ENCODE measurements at regions not wholly inside any gene's neighbourhood (a gene's known extent, or its start where the extent isn't known, plus 50 kb on each side); places are given as distances from the start of the nearest gene placed in this dataset.
"Not testable (repeated sequence)": the region's sequence is repeated elsewhere in the genome, so short reads cannot be mapped to it uniquely, and the experiment has no call there.

DNA sequence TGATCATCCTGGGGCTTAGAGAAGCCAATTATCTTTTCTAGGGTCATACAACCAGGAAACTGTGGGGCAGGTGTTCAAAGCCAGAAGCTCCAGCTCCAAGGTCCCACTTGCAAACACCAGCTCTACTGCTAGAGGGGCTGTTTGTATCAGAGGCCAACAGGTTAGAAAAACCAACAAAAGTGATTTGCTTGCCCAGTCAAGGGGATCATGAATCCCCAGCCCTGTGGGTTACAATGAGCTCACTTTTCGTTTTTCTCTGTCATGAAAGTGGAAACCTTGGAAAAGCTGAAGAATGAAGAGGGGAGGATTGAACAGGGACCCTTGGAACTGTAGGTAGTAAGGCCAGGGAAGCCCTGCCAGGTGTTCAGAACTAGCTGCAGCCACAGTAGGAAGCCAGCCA lies 119.2 kb downstream of the SPP2 start:
- no peak overlapping the region for H3K27ac ChIP-seq (ENCODE audit: low read length)
- POLR2A ChIA-PET, result interaction anchor here (0.6 to 0.7 kb wide), 3 partner anchors 11 to 260 kb away, joined by 6 to 15 read pairs (median 7); no protein-coding TSS in a partner anchor
- WGBS (ENCODE audit: insufficient coverage), result 100% methylated on average over 1 of the region's 1 CpG
- Mint-ChIP-seq H3K27ac (no peak overlapping the region), H3K4me3 (no peak overlapping the region), H3K36me3 (no peaks in the 10 kb centered on the region), H3K27me3 (no peaks in the 10 kb centered on the region), H3K4me1 (peaks cover 8 to 14% (median 12%) of the 10 kb centered on the region in 3 donors), H3K9me3 (no peaks in the 10 kb centered on the region)
- no peaks in the 10 kb centered on the region for H3K27me3 ChIP-seq (replicated peaks in 1 of 2; ENCODE audit: control insufficient read depth in 2 of 2, extremely low read depth in 1 of 2, insufficient read depth in 2 of 2, low read length in 1 of 2)
- H3K4me3 ChIP-seq (ENCODE audit: control insufficient read depth in 1 of 2, extremely low read depth in 1 of 2, low read length in 1 of 2), result no peak overlapping the region
- DNase-seq (no peak), ATAC-seq (replicated peaks in 1 of 4) (no peak)
- no peaks in the 10 kb centered on the region for H3K9me3 ChIP-seq
- CTCF ChIA-PET, result no interaction called here
- no peaks in the 10 kb centered on the region for H3K36me3 ChIP-seq (ENCODE audit: control insufficient read depth in 2 of 2, extremely low read depth in 1 of 2, insufficient read depth in 1 of 2, low read length in 1 of 2)
- H3K4me1 ChIP-seq (ENCODE audit: control insufficient read depth in 1 of 2, extremely low read depth in 1 of 2, insufficient read depth in 2 of 2, low read length in 2 of 2), result peaks cover 3 to 5% of the 10 kb centered on the region in 2 experiments

DNA sequence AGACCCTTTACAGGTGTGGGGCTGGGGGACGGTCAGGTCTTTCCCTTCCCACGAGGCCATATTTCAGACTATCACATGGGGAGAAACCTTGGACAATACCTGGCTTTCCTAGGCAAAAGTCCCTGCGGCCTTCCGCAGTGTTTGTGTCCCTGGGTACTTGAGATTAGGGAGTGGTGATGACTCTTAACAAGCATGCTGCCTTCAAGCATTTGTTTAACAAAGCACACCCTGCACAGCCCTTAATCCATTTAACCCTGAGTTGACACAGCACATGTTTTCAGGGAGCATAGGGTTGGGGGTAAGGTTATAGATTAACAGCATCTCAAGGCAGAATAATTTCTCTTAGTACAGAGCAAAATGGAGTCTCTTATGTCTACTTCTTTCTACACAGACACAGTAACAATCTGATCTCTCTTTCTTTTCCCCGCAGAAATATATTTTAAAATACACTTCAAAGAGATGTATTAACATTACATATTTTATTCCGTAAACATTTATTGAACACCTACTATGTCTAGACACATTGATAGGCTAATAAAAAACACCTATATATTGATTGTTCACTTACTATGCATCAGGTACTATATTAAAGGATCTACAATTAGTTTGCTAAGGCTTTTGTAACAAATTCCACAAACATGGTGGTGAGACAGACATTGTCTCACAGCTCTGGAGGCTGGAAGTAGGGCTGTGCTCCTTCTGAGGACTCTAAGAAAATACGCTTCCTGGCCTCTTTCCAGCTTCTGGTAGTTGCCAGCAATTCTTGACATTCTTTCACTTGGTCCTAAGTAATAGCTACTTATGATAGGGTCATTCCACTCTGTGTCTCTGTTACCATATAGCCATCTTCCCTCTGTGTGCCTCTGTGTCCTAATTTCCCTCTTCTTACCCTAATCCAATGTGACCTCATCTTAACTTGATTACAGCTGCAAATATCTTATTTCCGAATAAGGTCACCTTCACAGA lies 118.4 kb downstream of the SPP2 start:
- CTCF ChIA-PET; H3K4me3 ChIP-seq (ENCODE audit: control insufficient read depth in 1 of 2, extremely low read depth in 1 of 2, low read length in 1 of 2); POLR2A ChIA-PET; H3K36me3 Mint-ChIP-seq; H3K9me3 Mint-ChIP-seq; H3K9me3 ChIP-seq; H3K27me3 Mint-ChIP-seq; H3K27ac ChIP-seq (ENCODE audit: low read length); H3K36me3 ChIP-seq (ENCODE audit: control insufficient read depth in 2 of 2, extremely low read depth in 1 of 2, insufficient read depth in 1 of 2, low read length in 1 of 2); H3K27ac Mint-ChIP-seq; H3K27me3 ChIP-seq (replicated peaks in 1 of 2; ENCODE audit: control insufficient read depth in 2 of 2, extremely low read depth in 1 of 2, insufficient read depth in 2 of 2, low read length in 1 of 2); H3K4me3 Mint-ChIP-seq; DNase-seq; ATAC-seq (replicated peaks in 1 of 4): not testable (repeated sequence)
- H3K4me1 Mint-ChIP-seq, result peaks cover 16 to 22% (median 20%) of the 10 kb centered on the region in 3 donors
- 100% methylated on average over 1 of the region's 8 CpGs for WGBS (ENCODE audit: insufficient coverage)
- H3K4me1 ChIP-seq (ENCODE audit: control insufficient read depth in 1 of 2, extremely low read depth in 1 of 2, insufficient read depth in 2 of 2, low read length in 2 of 2), result peaks cover 4 to 13% of the 10 kb centered on the region in 2 experiments

DNA sequence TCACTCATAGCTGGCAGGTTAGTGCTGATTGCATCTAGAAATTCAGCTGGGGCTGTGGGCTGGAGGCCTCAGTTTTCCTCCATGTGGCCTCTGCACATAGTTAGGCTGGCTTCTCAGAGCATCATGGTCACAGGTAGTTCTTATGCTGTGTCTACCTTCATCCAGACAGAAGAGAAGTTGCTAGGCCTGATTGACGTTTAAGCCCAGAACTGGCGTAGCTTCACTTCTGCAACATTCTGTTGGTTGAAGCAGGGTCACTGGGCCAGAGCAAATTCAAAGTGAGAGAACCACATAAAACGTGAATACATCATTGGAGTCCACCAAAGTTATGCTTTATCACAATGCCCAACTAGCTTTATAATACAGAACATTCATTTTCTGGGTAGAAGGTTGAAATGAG lies 116.0 kb downstream of the SPP2 start:
- H3K27ac ChIP-seq (ENCODE audit: low read length), result no peak overlapping the region
- Mint-ChIP-seq H3K36me3 (no peaks in the 10 kb centered on the region), H3K4me1 (peaks cover 25 to 35% (median 29%) of the 10 kb centered on the region in 3 donors), H3K27ac (no peak overlapping the region), H3K4me3 (no peak overlapping the region), H3K27me3 (no peaks in the 10 kb centered on the region), H3K9me3 (no peaks in the 10 kb centered on the region)
- DNase-seq (no peak), ATAC-seq (replicated peaks in 1 of 4) (no peak)
- H3K4me1 ChIP-seq (ENCODE audit: control insufficient read depth in 1 of 2, extremely low read depth in 1 of 2, insufficient read depth in 2 of 2, low read length in 2 of 2), result peaks cover 4 to 19% of the 10 kb centered on the region in 2 experiments
- POLR2A ChIA-PET, result no interaction called here
- H3K9me3 ChIP-seq, result no peaks in the 10 kb centered on the region
- CTCF ChIA-PET, result no interaction called here
- H3K36me3 ChIP-seq (ENCODE audit: control insufficient read depth in 2 of 2, extremely low read depth in 1 of 2, insufficient read depth in 1 of 2, low read length in 1 of 2), result no peaks in the 10 kb centered on the region
- no peaks in the 10 kb centered on the region for H3K27me3 ChIP-seq (replicated peaks in 1 of 2; ENCODE audit: control insufficient read depth in 2 of 2, extremely low read depth in 1 of 2, insufficient read depth in 2 of 2, low read length in 1 of 2)
- 89% methylated on average over 2 of the region's 3 CpGs for WGBS (ENCODE audit: insufficient coverage)
- no peak overlapping the region for H3K4me3 ChIP-seq (ENCODE audit: control insufficient read depth in 1 of 2, extremely low read depth in 1 of 2, low read length in 1 of 2)

DNA sequence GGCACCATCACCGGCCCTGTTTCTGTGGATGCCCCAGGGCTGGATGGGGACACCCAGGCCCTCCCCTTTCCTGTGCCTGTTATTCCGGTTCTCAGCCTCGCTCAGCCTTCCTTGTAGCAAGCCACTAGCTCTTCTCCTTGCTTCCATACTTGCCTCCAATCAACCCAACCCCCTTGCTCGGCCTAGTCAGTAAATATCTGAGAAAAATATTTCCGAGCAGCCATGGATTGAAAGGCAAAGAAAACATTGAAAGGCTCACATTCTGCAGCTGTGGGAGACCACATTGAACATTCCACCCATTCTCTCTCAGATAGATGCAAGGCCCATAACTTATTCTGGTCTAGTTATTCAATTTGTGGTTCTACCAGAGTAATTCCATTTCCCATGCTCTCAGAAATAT lies 114.9 kb downstream of the SPP2 start:
- Mint-ChIP-seq H3K9me3 (no peaks in the 10 kb centered on the region), H3K27me3 (no peaks in the 10 kb centered on the region), H3K4me1 (peaks cover 25 to 35% (median 29%) of the 10 kb centered on the region in 3 donors), H3K36me3 (no peaks in the 10 kb centered on the region), H3K27ac (no peak overlapping the region), H3K4me3 (no peak overlapping the region)
- ChIA-PET POLR2A (no interaction called here), CTCF (no interaction called here)
- Histone ChIP-seq H3K9me3 (no peaks in the 10 kb centered on the region), H3K4me1 (ENCODE audit: control insufficient read depth in 1 of 2, extremely low read depth in 1 of 2, insufficient read depth in 2 of 2, low read length in 2 of 2) (peaks cover 4 to 19% of the 10 kb centered on the region in 2 experiments), H3K27me3 (replicated peaks in 1 of 2; ENCODE audit: control insufficient read depth in 2 of 2, extremely low read depth in 1 of 2, insufficient read depth in 2 of 2, low read length in 1 of 2) (no peaks in the 10 kb centered on the region), H3K4me3 (ENCODE audit: control insufficient read depth in 1 of 2, extremely low read depth in 1 of 2, low read length in 1 of 2) (no peak overlapping the region), H3K36me3 (ENCODE audit: control insufficient read depth in 2 of 2, extremely low read depth in 1 of 2, insufficient read depth in 1 of 2, low read length in 1 of 2) (no peaks in the 10 kb centered on the region), H3K27ac (ENCODE audit: low read length) (no peak overlapping the region)
- ATAC-seq (replicated peaks in 1 of 4) (no peak), DNase-seq (no peak)
- WGBS (ENCODE audit: insufficient coverage), result no CpG with 5 or more reads among the region's 5 CpGs

DNA sequence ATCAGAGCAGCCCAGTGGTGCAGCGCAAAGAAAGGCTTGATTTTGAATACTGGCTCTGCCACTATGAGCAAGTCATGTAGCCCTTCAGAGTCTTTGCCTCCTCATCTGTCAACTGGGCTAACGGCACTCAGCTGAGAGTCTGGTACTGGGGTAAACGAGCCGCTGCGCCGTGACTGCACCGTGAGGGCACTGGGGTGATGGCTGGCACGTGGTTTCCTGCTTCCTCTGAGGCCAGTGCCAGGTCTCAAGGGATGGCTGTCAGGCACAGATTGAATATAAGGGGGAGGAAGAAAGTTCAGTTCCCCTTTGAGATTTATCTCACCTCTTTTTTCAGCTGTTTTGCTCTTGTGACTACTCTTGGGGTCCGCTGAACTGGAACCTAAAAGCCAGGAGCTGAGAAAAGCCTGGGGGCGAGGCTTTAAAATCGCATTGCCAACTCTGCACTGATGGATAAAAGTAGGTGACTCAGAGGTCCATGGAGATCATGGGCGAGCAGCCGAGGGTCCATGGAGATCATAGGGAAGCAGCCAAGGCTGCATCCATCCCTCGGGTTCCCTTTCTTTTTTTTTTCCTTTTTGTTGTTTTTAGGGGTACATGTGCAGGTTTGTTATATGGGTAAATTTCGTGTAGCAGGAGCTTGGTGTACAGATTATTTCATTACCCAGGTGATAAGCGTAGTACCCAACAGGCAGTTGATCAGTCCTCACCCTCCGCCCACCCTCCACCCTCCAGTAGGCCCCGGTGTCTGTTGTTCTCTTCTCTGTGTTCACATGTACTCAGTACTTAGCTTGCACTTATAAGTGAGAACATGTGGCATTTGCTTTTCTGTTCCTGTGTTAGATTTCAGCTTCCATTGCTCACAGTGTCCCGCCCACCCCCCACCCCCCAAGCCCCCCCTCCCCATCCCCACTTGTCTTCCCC lies 114.3 kb downstream of the SPP2 start:
- H3K9me3 ChIP-seq, result no peaks in the 10 kb centered on the region
- peak; percentile 30 to 76 (median 54) for DNase-seq
- no peaks in the 10 kb centered on the region for H3K27me3 ChIP-seq (replicated peaks in 1 of 2; ENCODE audit: control insufficient read depth in 2 of 2, extremely low read depth in 1 of 2, insufficient read depth in 2 of 2, low read length in 1 of 2)
- no peak overlapping the region for H3K4me3 ChIP-seq (ENCODE audit: control insufficient read depth in 1 of 2, extremely low read depth in 1 of 2, low read length in 1 of 2)
- Mint-ChIP-seq H3K27me3 (no peaks in the 10 kb centered on the region), H3K4me3 (peak overlapping the region in 1 of 3 donors; percentile 22), H3K4me1 (peaks cover 25 to 35% (median 29%) of the 10 kb centered on the region in 3 donors), H3K9me3 (no peaks in the 10 kb centered on the region), H3K36me3 (no peaks in the 10 kb centered on the region), H3K27ac (peak overlapping the region; percentile 40 to 53)
- H3K4me1 ChIP-seq (ENCODE audit: control insufficient read depth in 1 of 2, extremely low read depth in 1 of 2, insufficient read depth in 2 of 2, low read length in 2 of 2), result peaks cover 4 to 19% of the 10 kb centered on the region in 2 experiments
- peak; percentile 96 to 100 (median 99) for ATAC-seq (replicated peaks in 1 of 4)
- no peak overlapping the region for H3K27ac ChIP-seq (ENCODE audit: low read length)
- 29% methylated on average over 10 of the region's 19 CpGs for WGBS (ENCODE audit: insufficient coverage)
- ChIA-PET CTCF (interaction anchor here in 1 of 2 donors (1.1 kb wide), 1 partner anchor 37 kb away, joined by 3 read pairs; no protein-coding TSS in a partner anchor), POLR2A (interaction anchor here in 1 of 2 donors (1.2 kb wide), 1 partner anchor 9 kb away, joined by 3 read pairs; no protein-coding TSS in a partner anchor)
- no peaks in the 10 kb centered on the region for H3K36me3 ChIP-seq (ENCODE audit: control insufficient read depth in 2 of 2, extremely low read depth in 1 of 2, insufficient read depth in 1 of 2, low read length in 1 of 2)

DNA sequence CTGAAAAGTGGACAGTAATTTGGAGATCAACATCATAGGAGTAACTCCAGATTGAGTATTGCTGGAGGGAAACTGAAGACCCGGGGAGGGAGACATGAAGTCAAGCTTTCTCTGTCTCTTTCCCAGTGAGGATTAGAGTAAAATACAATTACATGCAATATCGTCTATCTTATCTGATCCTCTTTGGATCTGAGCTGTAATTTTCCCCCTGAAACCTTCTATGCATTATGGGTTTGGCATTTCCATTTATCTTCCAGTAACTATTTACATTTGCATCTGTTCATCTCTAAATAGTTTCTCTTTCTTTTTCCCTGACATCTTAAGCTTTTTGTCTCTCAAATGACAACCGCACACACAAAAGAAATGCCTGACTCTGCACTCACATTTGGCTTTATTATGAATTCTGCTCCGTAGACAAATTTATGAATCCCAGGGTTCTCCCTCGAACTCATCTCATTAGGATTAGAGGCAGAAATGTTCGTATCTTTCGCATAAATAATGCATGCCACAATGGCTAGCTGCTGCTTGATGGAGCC lies 113.1 kb downstream of the SPP2 start:
- H3K9me3 Mint-ChIP-seq, result no peaks in the 10 kb centered on the region
- Histone ChIP-seq H3K9me3 (no peaks in the 10 kb centered on the region), H3K27me3 (replicated peaks in 1 of 2; ENCODE audit: control insufficient read depth in 2 of 2, extremely low read depth in 1 of 2, insufficient read depth in 2 of 2, low read length in 1 of 2) (no peaks in the 10 kb centered on the region), H3K27ac (ENCODE audit: low read length) (no peak overlapping the region), H3K4me1 (ENCODE audit: control insufficient read depth in 1 of 2, extremely low read depth in 1 of 2, insufficient read depth in 2 of 2, low read length in 2 of 2) (peaks cover 4 to 19% of the 10 kb centered on the region in 2 experiments), H3K36me3 (ENCODE audit: control insufficient read depth in 2 of 2, extremely low read depth in 1 of 2, insufficient read depth in 1 of 2, low read length in 1 of 2) (no peaks in the 10 kb centered on the region), H3K4me3 (ENCODE audit: control insufficient read depth in 1 of 2, extremely low read depth in 1 of 2, low read length in 1 of 2) (no peak overlapping the region)
- H3K4me3 Mint-ChIP-seq, result peak overlapping the region in 1 of 3 donors; percentile 46
- H3K27me3 Mint-ChIP-seq, result no peaks in the 10 kb centered on the region
- CTCF ChIA-PET, result interaction anchor here (0.6 to 1.1 kb wide), 2 partner anchors 36 to 381 kb away, joined by 3 read pairs; no protein-coding TSS in a partner anchor
- peaks cover 25 to 35% (median 29%) of the 10 kb centered on the region in 3 donors for H3K4me1 Mint-ChIP-seq
- 86% methylated on average over 5 of the region's 7 CpGs for WGBS (ENCODE audit: insufficient coverage)
- DNase-seq, result no peak
- POLR2A ChIA-PET, result no interaction called here
- H3K36me3 Mint-ChIP-seq, result no peaks in the 10 kb centered on the region
- no peak for ATAC-seq (replicated peaks in 1 of 4)
- peak overlapping the region; percentile 36 to 50 for H3K27ac Mint-ChIP-seq
